Ascending aorta (tissue), 2 donors: ENCODE measurements at regions not wholly inside any gene's neighbourhood (a gene's known extent, or its start where the extent isn't known, plus 50 kb on each side); places are given as distances from the start of the nearest gene placed in this dataset.
"Not testable (repeated sequence)": the region's sequence is repeated elsewhere in the genome, so short reads cannot be mapped to it uniquely, and the experiment has no call there.

Source experiments
- DNase-seq, 2 donors: peaks; one replicate each; pipeline ENCODE4 v3.0.0-alpha.2; 2019; ENCODE audit warnings: low spot score in 2 of 2
- H3K27ac ChIP-seq, 2 donors: fragments of 200-600 bp; sonication (generic); one replicate each; pipeline ENCODE4 v1.5.1; 2016 to 2017; ENCODE audit warnings: mild to moderate bottlenecking in 1 of 2
- H3K27me3 ChIP-seq: fragments of 200-600 bp; sonication (generic); one replicate; pipeline ENCODE4 v1.5.1; 2017
- H3K36me3 ChIP-seq, 2 donors: fragments of 200-600 bp; sonication (generic); one replicate each; pipeline ENCODE4 v1.5.1; 2016
- H3K4me1 ChIP-seq, 2 donors: fragments of 200-600 bp; sonication (generic); one replicate each; pipeline ENCODE4 v1.5.1; 2016 to 2017; ENCODE audit warnings: mild to moderate bottlenecking in 1 of 2
- H3K4me3 ChIP-seq, 2 donors: fragments of 200-600 bp; sonication (generic); one replicate each; pipeline ENCODE4 v1.5.1; 2016 to 2017; ENCODE audit warnings: mild to moderate bottlenecking in 1 of 2
- H3K9me3 ChIP-seq, 2 donors: fragments of 200-600 bp; sonication (generic); one replicate each; pipeline ENCODE4 v1.5.1; 2016
- CTCF ChIP-seq, 3 experiments: fragments of 200-600 bp in 2 of 3; fragments of 450-650 bp in 1 of 3; sonication (generic) in 2 of 3; IDR thresholded peaks; one replicate each; pipeline ENCODE4 v1.5.1; 2016 to 2019; ENCODE audit warnings: antibody characterized with exemption in 3 of 3, mild to moderate bottlenecking in 1 of 3, moderate library complexity in 1 of 3
- intact Hi-C: fragments of 100-400 bp; cut with DNase I; formaldehyde crosslinking; loops from one replicate; pipeline ENCODE4 v1.15.1; 2023

GRCh38 chr16:55019419-55020131, 88.9 kb downstream of the IRX5 start:
- Histone ChIP-seq H3K36me3 (no peaks in the 10 kb centered on the region), H3K4me3 (no peak overlapping the region), H3K9me3 (no peaks in the 10 kb centered on the region), H3K27me3 (no peaks in the 10 kb centered on the region), H3K27ac (no peak overlapping the region), H3K4me1 (no peaks in the 10 kb centered on the region)
- intact Hi-C loops, result no loop called here
- DNase-seq, result no peak
- no peak for TF ChIP-seq CTCF (IDR thresholded peaks at IDR 0.05)

GRCh38 chr16:55021595-55022475, 91.2 kb downstream of the IRX5 start:
- intact Hi-C loops, result no loop called here
- Histone ChIP-seq H3K27me3 (no peaks in the 10 kb centered on the region), H3K4me1 (no peaks in the 10 kb centered on the region), H3K27ac (no peak overlapping the region), H3K9me3 (no peaks in the 10 kb centered on the region), H3K4me3 (no peak overlapping the region), H3K36me3 (no peaks in the 10 kb centered on the region)
- TF ChIP-seq CTCF (IDR thresholded peaks at IDR 0.05), result no peak
- no peak for DNase-seq

GRCh38 chr16:55027260-55027659, 96.6 kb downstream of the IRX5 start:
- H3K27me3 ChIP-seq, H3K36me3 ChIP-seq, intact Hi-C loops, DNase-seq, H3K4me3 ChIP-seq, H3K4me1 ChIP-seq, H3K27ac ChIP-seq: not testable (repeated sequence)
- peaks cover 0 to 17% of the 10 kb centered on the region in 2 donors for H3K9me3 ChIP-seq

GRCh38 chr16:55029509-55029908, 98.8 kb downstream of the IRX5 start:
- no peak for DNase-seq
- Histone ChIP-seq H3K4me1 (no peaks in the 10 kb centered on the region), H3K27me3 (no peaks in the 10 kb centered on the region), H3K9me3 (peaks cover 0 to 17% of the 10 kb centered on the region in 2 donors), H3K36me3 (no peaks in the 10 kb centered on the region), H3K27ac (no peak overlapping the region), H3K4me3 (no peak overlapping the region)
- intact Hi-C loops, result no loop called here
- no peak for TF ChIP-seq CTCF (IDR thresholded peaks at IDR 0.05)

- intact Hi-C loops, result no loop called here
- Histone ChIP-seq H3K4me1 (no peaks in the 10 kb centered on the region), H3K36me3 (no peaks in the 10 kb centered on the region), H3K27ac (no peak overlapping the region), H3K27me3 (no peaks in the 10 kb centered on the region), H3K4me3 (no peak overlapping the region), H3K9me3 (peaks cover 0 to 17% of the 10 kb centered on the region in 2 donors)
- no peak for DNase-seq
- TF ChIP-seq CTCF (IDR thresholded peaks at IDR 0.05), result no peak
Observed at GRCh38 chr16:55030944-55031343, 100.3 kb downstream of the IRX5 start.

GRCh38 chr16:55031481-55031880, 100.8 kb downstream of the IRX5 start:
- Histone ChIP-seq H3K9me3 (peaks cover 0 to 17% of the 10 kb centered on the region in 2 donors), H3K4me3 (no peak overlapping the region), H3K27ac (no peak overlapping the region), H3K27me3 (no peaks in the 10 kb centered on the region), H3K36me3 (no peaks in the 10 kb centered on the region), H3K4me1 (no peaks in the 10 kb centered on the region)
- intact Hi-C loops, result no loop called here
- no peak for DNase-seq
- TF ChIP-seq CTCF (IDR thresholded peaks at IDR 0.05), result no peak
